Ureter (tissue), 1 donor: ENCODE measurements at regions not wholly inside any gene's neighbourhood (a gene's known extent, or its start where the extent isn't known, plus 50 kb on each side); places are given as distances from the start of the nearest gene placed in this dataset.

Experiments used
- DNase-seq: peaks from one replicate; pipeline ENCODE4 v3.0.0-alpha.2; 2020; ENCODE audit warnings: low spot score
- donor health status: DM: yes; HTN: yes; CAD: no.

DNA sequence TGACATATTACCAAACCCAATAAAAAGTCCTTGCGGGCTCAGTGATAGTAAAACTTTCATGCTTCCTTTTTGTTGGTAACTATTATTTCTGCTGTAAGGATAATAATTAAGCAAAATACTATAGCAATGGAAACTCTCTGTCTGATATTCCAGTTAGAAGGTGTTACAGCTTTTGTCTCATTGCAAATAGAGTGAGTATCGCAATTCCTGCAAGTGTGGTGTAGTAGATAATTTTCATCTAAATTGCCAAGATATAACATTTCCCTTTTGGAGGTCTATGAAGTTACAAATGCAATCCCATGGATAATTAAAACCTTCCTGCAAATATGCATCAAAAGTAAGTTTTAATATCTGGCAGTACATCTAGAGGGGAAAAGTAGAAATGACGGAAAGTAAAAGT lies 88.7 kb upstream of the CD93 start:
- DNase-seq: no peak

DNA sequence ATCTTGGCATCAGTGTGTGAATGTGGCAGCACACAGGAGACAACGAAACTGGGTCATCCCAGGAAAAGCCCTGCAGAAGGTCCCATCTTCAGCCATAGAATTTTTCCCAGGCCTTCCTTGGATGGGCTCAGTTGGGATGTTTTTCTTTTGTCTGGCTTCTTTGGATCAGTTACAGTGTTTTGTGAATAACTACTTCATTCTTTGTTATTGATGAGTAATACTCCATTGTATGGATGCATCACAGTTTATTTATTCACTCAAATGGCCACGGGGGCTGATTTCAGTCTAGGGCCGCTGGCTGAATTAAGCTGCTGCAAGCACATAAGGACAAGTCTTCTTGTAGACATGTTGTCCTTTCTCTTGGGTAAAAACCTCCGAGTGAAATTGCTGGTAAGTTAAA lies 81.3 kb upstream of the CD93 start:
- no peak for DNase-seq

DNA sequence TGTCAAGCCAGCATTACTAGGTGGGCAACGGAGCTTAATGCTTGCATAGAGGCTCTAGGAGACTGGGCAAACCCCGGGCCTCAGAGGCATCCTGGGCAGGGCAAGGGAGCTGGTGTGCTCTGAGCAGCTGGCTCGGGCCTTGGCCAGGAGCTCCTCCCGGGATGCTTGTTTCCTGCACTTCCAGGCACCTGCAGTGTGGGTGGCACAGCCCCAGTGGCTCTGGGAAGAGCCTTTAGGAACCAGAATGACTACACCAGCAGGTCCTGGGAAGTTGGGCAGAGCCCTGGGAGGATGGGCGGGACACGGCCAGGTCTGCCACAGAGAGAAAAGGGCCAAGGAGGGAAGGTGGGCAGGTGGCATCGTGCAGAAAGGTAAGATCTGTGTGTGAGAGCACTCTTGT lies 80.4 kb upstream of the CD93 start:
- no peak for DNase-seq

DNA sequence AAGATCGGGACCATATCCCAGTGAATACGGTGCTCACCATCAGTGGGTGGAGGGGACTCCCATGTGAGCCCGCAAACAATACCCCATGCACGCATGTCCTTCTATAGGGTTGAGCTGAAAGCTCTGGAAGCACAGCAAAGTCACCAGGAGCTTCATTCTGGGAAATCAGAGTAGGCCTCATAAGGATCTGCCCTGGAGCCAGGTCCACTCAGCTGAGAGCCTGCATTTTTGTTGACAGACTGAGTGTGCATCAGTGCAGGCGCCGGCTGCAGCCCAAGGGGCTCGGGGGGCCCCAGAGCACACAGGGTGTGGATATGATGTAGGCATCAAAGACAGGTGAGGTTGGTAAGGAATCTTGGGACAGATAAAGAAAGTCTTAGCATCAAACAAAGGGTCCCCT lies 79.8 kb upstream of the CD93 start:
- no peak for DNase-seq

DNA sequence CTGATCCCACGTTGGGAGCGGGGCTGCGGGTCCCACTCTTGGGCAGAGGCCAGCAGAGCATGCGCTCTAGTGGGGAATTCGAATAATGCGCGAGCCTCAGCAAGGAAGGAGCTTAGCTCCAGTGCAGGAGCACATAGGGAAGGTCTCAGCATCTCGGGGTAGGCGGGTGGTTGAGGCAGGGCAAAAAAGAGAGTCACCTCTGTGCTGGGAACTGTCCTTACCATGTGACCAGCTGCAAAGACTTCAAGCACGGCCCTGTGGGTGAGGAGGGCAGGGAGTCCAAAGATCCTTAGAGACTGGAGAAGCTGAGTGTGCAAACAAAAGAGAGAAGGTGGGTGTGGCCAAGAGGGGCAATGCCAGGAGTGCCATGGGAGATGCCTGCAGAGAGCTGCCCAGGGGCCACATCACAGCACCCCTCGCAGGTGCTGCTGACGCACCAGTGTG lies 79.2 kb upstream of the CD93 start:
- no peak for DNase-seq

DNA sequence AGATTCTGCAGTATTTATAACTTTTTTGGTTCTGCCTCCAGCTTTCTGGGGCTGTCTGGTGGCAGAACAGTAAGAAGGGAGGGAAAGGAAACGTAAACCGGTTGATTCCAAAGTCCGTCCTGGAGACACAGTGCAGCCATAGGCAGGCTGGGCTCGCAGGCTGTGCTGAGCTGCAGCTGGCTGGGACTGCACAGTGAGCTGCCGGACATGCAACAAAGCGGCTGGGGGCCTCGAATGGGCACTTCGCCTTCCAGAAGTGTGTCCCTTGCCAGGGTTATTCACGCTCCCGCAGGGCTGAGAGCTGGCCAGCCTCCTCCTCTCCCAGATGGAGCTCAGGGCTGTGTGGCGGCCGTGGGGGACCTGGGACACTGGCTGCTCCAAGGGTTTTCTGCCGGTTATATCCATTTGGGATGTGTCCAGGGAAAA lies 78.1 kb upstream of the CD93 start:
- peak; percentile 41 for DNase-seq

DNA sequence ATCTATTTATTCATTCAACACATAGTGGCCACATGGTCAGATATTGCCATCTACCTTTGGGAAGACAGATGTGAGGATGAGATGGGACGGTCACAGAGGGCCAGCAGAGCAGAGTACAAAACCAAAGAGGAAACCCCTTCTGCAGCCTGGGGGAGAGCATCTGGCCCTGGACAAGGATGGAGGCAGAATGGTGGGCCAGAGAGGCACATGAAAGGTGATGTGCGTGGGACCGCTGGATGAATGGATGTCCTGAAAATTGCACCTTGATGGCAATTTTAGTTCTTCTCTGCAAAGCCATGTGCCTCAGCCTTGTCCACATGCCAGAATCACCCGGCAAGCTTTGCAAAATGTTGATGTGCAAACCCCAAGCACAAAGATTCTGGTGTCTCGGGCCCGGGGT lies 77.4 kb upstream of the CD93 start:
- DNase-seq: no peak

DNA sequence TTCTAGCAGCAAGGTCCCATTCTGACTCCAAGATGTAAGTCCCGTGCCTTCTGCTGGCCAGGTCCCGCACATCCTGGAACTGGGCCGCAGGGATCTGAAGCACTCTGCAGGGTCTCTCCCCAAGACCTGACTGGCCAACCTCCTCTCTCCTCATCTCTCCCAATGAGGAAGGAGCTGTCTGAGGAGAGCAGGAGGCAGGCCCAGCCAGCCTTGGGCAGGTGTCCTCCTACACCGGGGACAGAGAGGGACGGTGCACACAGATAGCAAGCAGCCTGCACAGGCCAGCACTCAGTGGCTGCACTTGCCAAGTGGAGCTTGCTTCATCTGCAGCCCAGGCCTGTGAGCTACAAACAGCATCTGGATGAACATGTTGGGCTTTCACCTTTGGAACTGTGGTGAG lies 76.8 kb upstream of the CD93 start:
- peak; percentile 39 for DNase-seq

DNA sequence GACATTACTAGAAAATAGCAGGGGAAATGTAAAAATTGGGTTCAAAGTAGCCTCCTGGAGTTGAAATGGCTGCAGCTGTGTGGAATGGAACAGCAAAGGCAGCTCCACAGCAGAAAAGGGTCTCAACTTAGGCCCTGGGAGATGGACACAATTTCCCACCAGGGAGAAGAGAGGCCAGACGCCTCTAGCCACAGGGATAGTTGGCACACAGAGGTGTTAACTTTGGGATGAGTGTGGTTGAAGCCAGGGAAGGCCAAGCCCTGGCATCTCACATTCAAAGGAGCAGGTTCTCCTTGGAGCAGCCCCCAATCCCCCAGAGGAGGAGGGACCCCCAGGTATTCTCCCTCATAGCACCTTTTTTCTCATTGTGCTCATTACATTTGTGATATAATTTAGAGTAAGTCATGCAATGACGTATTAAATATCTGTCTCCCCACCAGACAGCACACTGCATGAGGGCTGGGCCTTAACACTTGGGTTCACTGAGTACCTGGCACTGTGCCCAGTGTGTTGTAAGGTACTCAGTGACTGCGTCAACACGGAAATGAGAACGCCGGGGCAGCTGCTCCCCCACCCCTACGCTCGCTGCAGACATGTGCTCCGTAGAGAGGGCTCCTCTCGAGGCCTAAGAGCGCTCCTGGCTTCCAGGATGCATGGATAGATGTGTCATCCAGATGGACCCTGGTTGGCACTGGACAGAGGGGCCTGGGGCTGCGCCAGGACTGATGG lies 76.0 kb upstream of the CD93 start:
- DNase-seq: peak; percentile 87

DNA sequence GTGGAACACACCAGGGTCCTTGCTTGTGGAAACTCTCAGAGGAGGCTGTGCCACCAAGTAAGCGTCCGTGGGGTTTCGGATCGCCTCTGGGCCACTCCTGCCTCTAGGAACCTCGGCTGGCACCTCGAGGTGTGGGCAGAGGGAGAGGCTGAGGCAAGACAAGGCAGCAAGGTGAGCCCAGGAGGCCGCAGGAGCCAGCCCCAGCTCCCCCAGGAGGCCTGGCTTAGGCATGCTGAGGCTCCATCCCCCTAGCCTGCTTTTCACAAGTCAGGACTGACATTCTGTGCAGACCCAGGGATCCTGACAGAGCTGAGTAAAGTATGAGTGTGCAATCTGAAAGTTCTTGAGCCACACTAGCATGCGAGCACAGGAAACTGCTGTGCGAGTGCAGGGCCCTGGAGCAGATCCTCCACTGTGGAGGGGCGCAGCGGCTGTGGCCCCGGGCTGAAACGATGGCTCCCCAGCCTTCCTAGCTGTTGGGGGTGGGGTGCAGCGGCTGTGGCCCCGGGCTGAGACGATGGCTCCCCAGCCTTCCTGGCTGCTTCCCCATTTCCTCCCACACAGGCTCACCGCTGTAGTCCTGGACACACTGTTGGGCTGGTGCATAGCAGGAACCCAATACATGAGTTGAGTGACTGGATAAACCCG lies 75.2 kb upstream of the CD93 start:
- peak; percentile 40 for DNase-seq

DNA sequence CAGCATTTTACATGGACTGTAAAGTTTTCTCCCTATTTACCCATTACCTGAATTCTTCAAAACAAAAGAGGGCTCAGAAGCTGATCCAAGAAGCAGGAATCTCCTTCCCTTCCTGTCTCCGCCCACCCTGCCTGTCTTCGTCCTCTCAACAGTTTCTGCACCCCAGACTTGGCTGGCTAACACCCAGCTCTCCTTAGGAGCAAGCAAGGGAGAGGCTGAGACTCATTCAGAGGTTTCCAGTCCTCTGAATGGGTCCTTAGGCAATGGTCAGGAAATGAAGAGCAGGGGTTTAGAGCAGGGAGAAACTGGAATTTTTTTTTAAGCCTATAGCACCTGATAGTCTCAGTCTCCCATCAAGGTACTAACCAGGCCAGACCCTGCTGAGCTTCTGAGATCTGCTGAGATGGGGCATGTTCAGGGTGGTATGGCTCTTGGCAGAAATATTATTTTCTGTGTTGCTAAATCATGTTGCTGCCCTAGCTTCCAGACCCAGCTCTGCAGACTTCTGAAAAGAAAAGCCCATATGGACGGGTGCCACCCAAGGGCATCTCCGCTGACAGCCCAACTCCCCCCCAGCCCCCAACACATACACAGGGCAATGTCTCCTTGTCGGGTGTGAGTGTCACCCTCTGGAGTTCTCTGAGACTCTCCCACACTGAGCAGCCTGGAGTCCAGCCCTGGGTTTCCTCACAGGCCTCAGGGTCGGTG lies 74.6 kb upstream of the CD93 start:
- peak; percentile 34 for DNase-seq

DNA sequence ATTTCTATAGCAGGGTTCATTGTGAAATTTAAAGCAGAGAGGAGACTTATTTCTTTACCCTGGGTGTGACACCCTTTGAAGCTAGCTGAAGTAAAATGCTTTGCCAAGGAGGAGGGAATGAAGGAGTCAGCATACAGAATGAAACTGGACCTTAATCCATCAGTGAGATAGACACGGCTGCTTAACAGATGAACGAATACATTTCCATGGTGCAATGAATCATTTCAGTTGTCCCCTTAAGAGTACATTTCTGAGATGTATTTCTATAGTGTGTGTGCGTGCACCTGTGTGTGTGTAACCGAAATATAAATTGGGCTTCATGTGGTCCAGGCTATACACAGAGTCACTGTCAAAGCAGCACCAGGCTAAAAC lies 73.8 kb upstream of the CD93 start:
- no peak for DNase-seq

DNA sequence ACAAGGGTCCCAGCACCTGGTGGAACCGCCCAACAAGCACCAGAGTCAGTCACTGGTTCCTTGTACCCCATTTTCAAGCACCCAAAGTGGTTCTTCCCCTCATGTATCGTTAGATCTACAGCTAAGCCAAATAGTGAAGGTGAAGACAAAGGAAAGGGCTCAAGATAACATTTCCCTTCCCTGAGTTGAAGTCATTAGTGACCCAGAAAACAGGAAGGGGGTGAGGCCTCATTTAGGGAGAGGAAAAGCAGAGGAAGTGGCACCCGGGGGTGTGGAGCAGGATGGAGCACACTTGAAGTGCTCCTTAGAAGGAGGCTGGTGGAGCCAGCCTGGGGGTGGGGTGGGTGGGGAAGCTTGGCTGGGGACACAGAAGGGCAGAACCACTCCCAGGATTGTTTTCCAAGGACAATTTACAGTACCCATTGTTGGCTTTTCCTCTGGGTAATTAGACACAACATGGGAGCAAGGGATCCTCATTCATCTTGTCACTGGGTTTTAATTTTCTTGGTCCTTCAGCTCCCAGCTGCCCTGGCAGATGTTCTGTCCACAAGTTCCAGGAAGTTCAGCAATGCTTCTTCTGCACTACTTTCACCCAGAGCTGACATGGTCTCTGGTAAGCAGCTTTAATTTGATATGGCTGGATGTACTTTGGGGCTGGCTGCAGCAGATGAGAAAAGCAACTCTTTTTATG lies 73.3 kb upstream of the CD93 start:
- DNase-seq: peak; percentile 43

DNA sequence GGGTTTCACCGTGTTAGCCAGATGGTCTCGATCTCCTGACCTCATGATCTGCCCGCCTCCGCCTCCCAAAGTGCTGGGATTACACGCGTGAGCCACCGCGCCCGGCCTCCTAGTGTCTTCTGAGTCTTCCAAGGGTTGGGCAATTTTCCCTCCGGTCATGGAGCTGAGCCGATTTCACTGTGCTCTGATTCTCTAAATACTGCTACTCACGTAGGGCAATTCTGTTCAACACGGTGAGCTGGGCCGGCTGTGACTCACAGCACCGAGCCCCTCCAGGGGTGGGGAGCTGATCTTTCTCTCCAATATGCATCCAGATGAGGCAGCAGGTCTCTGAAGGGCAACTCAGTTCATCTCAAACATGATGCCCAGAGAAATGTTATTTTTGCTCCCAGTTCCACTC lies 71.6 kb upstream of the CD93 start:
- DNase-seq: no peak

DNA sequence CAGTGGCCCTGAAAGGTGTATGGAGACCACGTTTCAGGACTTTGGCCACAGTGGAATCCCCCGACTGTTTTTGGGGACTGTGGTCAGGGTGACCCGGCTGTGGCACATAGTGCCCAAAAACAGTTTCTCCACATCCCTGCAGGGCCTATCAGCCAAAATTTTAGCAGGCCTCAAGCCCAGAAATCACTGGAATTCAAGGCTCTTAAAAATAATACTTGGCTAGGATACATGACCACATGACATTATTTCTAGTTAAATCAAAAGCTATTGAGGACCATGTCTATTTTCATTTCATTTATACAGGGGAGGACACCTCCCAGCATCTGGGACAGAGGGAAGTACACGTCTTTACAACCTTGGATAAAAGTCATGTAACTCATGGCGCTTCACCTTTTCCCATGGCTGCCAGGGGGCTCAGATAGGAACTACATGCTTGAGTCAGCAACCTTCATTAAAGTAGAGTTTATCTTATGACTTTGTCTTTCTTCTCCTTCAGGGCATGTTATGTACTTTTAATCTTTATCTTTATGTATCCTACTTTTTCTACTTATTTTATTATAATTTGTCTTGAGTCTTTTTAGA lies 70.8 kb upstream of the CD93 start:
- DNase-seq: no peak

DNA sequence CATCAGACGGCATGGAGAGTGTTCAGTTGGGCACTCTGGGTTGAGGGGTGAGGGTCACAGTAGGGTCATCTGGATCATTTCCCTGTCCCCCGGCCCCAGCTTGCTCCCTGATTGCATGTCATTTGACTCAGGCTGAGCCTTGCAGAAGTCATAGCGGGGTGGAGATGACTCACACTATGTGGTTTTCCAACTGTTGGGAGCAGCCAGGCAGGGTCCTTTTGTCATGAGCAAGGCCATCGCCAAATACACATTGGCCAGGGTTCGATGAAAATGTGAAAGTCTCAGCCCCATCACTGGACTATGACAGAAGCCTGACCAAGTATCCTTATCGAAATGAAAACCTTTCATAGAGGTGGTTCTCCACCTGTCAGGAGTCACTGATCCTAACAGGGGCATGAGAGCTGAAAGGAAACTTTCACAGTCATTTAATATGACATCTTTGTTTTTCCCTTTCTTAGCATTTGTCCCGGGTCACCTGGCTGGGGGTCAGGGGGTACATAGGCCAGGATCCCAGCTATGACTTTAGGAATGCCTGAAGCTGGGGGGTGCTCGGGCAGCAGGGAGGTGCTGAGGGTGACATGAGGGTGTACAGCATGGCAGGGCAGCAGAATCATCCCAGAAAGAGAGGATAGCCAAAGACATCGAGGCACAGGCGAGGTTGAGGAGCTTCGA lies 70.2 kb upstream of the CD93 start:
- peak; percentile 44 for DNase-seq

DNA sequence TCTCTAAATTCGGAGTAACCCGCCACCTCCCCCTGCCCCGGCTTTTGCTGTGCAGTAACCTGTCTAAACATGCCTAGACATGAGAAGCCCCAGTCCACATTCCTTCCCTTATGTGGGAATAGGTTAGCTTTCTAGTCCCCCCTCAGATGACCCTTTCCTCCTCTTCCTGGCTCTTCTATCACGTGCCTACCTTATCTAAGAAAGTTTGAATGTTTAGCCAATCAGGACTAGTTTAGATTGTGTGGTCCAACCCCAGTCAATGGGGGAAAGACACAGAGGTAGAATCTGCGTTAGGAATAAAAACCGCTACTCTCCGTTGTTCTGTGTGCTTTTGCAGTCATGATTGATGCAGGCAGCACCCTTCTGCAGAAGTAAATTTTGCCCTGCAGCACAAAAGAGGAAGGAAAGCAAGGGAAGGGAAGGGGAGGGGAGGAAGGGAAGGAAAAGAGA lies 69.0 kb upstream of the CD93 start:
- peak; percentile 66 for DNase-seq

DNA sequence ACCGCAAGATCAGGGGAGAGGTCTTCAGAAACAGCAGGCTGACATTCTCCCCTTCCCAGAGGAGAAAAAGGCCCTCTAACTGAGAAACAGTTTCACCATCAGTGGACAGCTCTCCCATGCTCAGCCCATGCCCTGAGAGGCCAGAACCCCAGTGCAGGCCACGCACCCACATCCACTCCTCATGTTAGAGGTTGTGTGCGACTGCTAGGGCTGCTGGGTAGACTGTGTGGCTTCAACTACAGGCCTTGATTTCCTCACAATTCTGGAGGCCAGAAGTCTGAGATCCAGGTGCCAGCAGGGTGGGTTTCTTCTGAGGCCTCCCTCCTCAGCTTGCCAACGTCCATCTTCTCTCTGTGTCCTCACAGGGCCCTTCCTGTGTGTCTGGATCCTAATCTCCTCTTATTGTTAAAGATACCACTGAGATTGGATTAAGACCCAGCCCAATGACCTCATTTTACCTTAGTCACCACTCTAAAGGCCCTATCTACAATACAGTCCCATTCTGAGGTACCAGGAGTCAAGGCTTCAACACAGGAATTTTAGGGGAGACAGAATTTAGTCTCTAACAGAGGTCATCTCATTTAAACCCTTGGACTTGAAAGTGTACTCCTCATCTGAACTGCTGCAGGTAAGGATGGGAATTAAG lies 67.7 kb upstream of the CD93 start:
- DNase-seq: peak; percentile 35

DNA sequence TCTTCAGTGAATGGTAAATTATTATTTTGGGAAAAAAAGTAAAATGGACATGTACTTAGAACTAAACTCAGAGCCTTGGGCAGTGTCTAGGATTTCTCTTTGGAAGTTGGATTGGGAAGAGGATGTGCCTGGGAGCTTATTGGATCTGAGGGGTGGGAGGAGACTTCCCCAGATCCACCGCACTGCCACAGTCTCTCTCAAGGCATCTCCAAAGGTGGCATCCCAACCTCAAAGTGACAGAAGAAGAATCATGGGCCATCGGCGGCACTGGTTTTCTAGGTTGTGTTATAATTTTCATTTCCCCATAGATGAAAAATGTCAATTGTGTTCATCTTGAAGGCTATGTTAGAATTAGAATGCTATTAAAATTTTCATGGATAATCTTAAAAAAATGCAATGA lies 66.8 kb upstream of the CD93 start:
- DNase-seq: no peak

DNA sequence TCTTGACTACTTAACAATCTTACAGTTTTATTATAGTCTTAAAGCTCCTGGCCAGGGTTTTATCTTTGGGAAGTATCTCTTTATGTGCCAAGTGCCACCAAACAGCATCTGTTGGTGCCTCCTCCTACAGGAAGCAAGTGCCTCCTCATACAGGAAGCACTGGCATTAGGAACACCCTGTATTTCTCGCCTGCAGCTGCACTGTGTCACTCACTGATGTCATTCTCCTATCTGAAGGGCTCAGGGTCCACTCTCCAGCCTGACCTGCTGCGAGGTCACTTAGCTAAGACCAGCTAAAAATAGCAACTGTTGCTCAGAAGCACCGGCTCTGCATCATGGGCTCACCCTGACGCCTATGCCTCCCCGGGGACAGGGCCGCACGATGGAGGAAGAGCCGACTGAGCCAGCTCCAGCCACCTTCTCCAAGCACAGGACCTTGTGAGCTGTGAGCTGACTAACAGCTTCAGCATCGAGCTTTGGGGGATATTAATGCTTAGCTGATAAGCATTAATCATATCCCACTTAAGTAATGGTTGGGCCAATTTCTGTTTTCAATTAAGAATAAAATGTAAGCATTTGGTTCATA lies 66.3 kb upstream of the CD93 start:
- peak; percentile 50 for DNase-seq

DNA sequence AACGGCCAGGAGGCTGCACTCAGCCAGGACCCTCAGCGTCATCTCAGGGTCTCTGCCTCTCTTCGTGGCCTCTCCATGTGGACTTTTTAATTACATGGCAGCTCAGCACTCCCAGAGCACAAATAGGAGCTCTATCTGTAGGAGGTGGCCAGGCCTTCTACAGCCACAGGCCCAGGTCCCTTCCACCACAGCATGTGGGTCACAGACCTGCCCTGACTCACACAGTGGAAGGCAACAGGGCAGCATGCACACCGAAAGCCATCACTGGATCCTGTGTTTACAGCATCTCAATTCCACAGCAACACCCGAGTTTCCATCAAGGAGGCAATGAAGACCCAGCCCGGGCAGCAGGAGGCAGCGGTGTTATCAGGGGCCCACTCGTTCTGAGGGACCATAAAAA lies 65.8 kb upstream of the CD93 start:
- no peak for DNase-seq
